ENCODE measurements at regions not wholly inside any gene's neighbourhood (a gene's known extent, or its start where the extent isn't known, plus 50 kb on each side); places are given as distances from the start of the nearest gene placed in this dataset.

DNA sequence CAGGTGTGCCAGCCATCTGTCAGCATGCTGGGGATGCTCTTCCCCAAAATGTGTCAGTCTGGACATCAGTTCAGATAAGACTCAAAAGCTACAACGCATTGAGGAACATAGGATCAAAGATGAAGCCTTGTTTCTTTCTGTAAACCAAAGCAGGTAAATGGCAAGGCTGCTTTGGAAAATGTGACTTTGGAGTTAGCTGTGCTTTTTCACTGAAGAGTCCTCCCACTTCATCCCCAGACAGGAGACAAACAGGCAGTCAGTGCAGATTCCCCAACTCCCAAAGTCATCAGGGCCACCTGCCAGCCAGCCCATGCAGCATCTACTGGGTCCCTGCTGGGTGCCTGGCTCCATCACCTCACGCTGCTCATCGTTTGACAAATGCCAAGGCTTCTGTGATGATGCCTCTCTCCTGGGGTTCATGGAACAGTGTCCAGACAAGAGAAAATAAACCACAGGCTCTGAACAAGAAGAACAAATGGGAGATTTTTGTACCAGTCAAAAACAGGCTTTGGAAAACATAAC, 205.0 kb upstream of the BTBD3 start:
- DNase-seq: no peak

DNA sequence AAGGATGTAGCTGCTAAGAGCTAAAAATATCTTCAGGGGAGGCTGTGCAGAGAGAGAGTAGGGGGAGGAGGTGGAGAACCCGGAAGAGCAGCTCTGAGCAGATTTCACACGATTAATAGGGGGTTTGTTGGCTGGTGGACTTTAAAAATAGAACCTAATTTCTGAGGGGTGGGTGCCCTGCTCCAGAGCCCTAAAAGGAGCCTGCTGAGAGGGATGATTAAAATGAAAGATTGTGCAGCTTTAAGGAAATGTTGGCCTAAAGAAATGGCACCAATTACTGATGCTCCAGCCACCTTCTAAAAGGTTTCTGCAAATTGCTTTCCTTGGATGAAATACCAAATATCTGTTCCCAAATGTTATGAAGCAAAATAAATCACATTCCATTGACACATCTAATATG, 202.8 kb upstream of the BTBD3 start:
- DNase-seq: no peak

DNA sequence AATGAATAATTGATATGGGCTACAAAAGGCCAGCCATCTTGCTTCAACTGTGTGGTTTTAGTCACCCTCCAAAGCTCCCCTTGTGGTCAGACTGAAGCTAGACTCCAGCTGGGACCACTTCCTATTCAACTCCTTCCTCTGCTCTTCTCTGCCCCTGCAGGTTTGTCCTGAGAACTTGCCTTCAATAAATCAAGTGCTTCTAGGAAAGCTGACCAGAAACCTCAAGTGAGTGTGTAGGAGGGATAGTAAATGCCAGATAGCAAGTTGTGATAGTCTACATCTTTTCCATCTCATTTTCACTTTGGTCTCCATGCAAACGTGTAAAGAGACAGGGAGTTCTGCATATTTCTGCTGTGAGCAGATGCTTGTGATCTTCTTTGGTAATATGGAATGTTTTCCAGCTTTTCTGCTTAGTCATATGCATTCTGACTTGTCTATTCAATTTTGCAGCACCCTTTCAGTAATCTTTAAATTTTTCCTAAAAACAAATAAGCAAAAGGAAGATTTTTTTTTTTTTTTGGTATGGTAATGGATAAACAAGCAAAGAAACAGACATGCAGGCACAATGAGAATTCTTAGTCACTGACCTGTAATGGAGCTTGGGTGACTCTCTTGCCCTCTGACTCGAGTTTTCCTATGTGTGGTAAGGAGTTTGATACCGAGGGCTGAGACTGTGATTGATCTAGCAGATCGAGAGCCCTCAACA, 201.3 kb upstream of the BTBD3 start:
- peak; percentile 83 for DNase-seq

DNA sequence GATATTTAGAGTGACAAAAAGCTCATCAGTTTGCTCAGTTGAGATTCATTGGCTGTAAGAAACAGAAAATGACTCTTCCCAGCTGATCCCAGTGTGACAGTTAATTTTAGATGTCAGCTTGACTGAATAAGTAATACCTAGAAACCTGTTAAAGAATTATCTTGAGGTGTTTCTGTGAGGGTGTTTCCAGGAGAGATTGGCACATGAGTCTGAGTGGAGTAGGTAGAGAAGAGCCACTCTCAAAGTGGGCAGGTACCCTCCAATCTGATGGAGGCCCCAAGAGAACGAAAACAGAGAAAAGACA, 200.8 kb upstream of the BTBD3 start:
- no peak for DNase-seq

DNA sequence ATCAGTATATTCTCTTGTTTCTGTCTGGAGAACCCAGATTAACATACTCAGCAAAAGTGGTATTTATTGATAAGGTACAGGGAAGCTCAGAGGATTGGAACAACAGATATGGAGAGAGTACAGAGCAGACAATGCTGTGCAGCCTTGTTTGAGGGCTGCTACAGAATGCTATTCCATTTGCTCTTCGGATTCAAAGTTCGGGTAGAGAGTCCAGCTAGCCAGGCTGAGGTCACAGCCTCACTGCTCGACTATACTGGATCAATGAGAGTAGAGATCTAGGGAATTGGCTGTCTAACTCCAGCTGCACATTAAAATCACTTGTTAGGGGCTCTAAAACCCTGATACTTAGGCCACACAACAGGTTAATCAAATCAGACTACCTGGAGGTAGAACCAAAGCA, 200.1 kb upstream of the BTBD3 start:
- no peak for DNase-seq

DNA sequence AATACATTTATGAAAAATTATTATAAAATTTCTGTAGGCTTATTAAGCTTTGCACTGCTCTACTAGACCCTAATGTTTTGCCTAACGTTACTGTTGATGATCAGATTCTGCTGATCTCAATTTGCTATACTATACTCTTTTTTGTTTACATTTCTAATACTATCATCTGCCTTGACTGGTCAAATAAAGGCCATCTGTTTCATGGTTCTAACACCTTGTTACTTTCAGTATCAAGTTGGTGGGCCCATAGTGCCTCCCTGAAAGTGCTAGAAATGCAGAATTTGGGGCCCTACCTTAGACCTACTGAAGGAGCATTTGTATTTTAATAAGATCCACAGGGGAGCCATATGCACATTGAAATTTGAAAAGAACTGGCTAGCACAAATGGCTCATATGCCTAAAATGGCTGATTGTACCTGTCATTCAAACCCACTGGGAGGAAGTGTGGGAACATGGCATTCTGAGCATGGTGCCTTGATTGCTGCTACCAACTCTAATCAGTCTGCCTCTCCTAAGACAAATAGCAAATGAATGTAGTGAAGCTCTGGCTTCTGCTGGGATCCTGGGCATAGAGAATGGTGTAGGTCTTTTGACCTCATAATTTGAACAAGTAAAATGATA, 199.1 kb upstream of the BTBD3 start:
- DNase-seq: no peak

DNA sequence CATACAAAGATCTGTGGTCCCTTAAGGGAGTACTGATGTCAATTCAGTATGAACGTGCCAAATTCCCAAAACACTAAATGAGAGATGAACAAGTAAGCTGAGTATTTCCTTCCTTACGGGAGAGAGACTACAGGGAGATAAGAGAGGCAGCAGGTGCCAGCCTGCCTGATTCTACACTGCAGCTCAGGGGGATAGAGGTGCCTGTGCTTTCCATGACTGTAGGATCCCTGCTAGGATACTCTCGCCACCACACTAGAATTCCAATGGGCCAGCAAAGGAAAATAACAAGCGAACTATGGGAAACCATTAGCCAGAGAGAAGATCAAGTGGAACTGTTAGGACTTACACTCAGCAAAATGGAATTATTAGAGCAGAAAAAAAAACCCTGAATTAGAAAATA, 198.5 kb upstream of the BTBD3 start:
- no peak for DNase-seq

DNA sequence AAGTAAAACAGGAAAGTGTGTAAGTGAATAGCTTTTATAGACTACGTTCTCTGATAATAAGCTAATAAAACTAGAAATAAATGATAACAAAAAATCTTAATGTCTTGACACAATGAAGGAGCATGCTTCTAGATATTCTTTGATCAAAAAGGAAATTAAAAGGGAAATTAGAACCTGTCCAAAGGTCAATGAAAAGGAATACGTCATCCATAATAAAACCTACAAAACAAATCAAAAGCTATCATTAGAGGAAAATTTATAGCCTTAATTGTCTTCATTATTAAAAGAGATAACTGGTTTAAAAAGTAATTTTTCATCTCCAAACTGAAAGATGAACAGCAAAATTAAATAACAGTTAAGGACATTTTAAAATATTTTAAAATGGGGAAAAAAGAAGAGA, 196.3 kb upstream of the BTBD3 start:
- DNase-seq: no peak

DNA sequence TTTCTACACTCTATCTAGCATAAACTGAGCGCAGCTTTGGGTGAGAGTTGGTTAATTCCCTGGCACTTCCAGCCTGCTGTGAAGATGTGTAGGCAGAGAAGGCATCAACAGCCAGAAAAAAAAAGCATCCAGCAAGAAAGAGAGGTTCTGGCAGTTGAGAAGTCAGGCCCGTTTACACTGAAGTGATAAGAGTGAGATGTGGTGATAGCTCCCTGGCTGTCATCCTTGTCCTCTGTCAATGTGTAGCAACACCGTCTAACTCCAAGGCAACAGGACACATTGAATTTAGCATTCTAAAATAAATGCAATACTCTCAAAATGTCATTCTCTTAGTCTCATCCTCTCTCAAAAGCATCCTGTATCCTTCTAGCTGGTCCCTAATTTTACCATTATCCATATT, 193.6 kb upstream of the BTBD3 start:
- no peak for DNase-seq

DNA sequence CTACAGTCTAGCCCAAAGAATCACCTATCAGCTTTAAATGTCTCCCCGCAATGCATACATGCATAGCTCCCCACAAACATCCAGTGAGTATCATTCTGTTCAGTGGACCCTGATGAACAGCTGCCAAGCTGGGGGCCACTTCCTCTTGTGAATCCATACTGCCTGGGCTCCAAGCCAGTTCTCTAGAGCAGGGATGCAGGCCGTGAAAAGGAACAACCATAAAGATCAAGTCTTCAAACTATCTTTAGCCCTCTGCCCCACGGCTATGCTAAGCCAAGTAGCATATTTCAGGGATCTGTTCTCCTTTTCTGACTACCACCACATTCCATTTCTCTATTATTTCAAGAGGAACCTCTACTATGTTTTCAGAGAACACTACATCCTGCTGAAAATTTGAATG, 191.7 kb upstream of the BTBD3 start:
- no peak for DNase-seq

DNA sequence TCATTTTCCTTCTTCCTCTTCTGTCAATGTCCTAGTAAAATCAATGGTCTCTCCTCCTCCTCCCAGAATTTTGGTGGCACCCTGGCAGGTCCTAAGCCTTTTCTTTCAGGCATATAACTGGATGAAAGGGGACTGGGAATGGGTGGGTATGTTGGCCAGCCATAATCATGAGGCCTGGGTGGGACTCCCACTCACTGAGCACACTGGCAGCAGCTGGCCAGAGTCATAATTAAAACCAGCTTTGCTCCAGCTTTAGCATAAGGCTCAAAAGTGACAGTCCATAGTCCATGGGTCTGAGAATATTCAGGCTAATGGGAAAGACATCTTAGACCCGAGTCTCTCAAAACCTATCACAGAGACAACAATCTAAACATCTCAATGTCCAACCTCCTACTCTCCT, 190.0 kb upstream of the BTBD3 start:
- DNase-seq: no peak

DNA sequence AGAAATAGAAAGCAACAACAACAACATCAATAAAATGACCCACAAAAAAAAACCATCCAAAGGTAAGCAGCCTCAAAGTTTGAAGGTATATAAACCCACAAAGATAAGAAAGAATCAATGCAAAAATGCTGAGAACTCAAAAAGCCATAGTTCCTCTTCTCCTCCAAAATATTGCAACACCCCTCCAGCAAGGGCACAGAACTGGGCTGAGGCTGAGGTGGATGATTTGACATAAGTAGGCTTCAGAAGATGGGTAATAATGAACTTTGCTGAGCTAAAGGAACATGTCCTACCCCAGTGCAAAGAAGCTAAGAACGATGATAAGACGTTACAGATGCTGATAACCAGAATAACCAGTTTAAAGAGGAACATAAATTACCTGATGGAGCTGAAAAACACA, 188.8 kb upstream of the BTBD3 start:
- DNase-seq: no peak

DNA sequence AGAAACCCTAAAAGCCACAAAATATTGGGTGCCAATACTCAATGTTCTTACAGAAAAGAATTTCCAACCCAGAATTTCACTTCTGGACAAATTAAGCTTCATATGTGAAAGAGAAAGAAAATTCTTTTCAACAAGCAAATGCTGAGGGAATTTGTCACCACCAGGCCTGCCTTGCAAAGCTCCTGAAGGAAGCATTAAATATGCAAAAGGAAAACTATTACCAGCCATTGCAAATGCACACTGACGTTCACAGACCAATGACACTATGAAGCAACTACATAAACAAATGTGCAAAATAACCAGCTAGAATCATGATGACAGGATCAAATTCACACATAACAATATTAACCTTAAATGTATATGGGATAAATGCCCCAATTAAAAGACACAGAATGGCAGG, 187.9 kb upstream of the BTBD3 start:
- DNase-seq: no peak

DNA sequence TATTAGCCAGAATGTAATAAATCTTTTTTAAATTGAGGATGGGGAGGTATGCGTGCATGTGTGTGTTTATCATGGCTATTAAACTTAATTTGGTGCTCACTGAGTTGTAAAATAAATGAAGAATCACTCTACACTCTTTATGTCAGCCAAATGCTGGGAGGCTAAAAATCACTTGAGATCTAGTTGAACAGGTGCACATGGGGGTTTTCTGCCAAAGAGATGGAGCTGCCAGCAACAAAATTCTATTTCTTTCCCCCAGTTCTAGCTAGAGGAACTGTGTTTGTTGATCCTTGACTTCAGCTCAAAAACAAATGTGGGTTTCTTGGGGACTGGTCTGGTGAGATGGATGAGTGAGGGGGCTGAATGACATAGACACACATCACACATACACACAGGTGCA, 183.3 kb upstream of the BTBD3 start:
- DNase-seq: no peak

DNA sequence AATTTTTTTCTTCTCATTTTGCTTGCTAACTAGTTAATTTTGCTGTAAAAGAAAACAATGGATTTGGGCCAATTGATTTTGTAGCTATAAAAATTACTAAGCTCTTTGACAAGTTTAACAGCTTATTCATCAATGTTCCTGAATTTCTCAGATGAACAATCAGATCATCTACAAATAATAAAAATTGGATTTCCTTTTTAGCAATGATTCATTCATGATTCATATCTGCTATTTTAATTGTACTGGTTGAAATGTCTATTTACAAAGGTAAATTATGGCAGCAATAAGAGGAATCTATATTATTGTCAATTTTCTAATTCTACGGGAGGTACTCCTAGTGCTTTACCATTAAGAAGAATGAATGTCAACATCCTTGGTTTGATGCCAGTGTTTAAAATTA, 178.8 kb upstream of the BTBD3 start:
- DNase-seq: no peak

DNA sequence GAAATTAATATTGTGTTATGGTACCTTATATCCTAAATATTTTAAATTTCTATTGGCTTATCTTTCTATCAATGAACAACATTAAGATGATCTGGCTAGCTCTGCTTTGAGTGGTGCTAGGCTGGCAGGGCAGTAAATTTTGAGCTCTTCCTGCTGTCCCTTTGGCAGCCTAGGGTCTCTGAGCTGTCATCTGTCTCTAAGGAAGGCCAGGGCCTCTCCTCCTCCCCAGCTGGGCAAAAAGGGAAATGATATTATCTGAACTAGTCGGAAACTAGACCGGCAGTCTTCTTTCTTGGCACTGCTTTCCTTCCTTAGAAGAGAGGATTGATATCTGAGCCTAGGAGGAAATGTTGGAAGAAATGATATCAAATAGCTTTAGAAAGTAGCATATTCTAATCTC, 176.7 kb upstream of the BTBD3 start:
- no peak for DNase-seq

DNA sequence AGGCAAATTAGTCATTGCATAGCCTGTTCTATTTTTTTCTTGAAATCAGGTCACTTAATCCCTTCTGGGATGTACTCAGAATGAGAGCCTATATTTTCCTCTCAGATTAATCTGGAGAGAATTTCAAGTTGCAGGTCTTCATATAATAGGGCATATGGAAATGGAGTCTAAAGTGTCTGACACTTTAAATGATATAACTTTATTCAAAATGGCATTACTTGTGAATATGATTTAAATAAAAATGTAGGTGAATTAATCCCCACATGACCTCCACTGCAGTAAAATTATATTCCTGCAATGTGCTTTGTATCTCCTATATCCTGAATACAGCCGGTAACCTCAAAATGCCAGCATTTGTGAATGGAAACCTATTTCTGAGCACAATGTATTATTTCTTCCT, 172.5 kb upstream of the BTBD3 start:
- DNase-seq: no peak

DNA sequence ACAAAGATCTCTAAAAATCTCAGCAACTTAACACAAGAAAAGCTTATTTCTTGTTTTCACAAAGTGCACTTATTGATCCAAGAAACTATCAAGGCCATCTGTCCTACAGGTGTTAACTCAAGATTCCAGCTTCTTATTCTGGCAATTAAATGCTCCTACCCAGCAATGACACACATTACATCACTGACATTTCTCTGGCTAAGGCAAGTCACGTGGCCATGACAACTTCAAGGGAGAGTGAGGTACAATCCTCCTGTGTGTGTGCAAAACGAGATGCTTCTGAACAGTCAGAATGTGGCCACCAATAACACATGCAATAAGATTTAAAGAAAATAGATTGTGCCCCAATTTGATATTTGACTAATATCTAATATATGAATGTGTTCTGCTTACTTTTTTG, 169.3 kb upstream of the BTBD3 start:
- no peak for DNase-seq

DNA sequence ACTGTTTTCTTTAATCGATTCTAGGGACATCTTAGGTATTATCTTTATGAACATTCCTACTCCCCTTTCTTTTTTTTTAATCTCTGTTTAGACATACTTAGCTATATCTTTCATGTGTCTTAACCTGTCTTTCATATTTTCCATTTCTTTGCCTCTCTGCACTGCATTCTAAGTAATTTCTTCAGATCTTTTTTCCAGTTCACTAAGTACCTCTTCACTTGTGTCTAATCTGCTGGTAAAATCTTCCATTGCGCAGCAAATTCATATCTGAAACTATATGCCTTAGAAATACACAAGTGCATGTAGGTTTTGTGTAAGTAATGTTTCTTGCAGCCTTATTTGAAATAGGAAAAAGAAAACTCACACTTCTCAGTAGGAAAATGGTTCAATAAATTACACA, 165.4 kb upstream of the BTBD3 start:
- no peak for DNase-seq

DNA sequence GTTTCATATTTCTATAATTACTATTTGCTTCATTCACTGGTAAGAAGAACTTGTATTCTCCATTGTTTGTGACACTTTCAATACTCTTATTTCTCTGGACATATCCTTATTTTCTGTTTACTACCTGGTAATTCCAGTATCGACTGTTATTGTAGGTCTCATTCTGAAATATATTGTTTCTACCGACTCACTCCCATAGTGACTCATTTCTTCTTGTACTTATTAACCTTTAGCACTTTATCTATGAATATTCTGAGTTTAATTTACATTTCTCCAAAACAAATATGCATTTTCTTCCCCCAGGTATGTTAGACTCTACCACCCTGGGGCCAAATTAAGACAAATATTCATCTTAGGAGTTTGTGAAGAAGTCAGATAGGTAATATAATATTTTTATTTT, 164.5 kb upstream of the BTBD3 start:
- no peak for DNase-seq

DNA sequence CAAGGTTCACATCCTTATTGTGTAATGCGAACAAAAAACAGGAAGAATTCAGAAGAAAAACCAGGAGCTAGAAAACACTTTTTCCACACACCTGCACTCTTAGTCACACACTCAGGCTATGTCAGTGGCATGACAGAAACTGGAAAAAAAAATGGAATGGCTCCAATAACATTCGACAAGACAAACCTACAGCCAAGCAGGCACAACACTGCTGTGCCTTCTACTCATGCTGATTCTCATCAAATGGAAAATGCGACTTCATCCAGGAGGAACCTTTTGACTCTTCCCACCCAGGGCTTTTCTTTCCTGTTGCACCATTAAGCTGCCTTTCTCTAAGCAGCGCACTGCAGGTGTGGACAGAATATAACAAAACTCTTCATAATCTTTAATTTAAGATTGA, 163.2 kb upstream of the BTBD3 start:
- DNase-seq: no peak

DNA sequence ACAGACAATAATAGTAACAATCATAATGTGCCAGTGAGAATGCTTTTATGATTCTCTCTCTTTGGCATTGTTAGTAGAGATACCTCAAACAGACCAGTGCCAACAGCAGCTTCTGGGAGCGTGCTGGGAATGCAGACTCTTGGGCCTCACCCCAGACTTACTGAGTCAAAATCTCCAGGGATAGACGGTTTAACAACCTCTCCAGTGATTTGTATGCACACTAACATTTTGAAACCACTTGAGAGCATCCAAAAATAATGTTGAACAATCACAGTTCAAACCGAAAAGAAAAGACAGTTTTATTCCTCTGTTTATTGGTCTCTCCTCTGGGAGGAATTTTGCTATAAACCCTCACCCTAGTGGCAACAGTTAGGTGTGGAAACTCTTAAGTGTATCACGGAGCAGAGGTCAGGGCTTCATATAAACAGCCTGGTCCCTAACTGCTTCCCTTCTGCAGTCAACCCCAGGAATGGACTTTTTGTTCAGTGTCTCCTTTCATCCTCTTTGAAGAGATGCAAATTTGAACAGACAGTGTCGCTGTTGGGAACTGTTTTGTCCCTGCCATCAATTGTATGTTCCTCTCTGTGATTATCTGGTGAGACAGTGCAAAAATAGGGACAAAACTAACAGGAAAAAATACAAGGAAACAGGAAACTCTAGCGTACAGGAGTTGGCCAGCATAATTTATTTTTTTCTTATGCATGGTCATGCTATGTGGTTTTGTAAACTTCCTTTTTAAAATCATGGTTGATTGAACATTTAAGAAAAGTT, 162.4 kb upstream of the BTBD3 start:
- no peak for DNase-seq

DNA sequence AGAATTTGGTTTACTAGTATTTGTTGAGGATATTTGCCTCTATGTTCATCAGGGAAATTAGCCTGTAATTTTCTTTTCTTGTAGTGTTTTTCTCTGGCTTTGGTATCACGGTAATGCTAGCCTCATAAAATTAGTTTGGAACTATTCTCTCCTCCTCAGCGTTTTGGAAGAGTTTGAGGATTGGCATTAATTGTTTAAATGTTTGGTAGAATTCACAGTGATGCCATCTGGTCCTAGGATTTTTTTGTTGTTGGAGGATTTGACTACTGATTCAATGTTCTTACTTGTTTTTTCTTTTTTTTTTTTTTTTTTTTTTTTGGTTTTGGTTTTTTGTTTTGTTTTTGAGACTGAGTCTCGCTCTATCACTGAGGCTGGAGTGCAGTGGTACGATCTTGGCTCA, 156.2 kb upstream of the BTBD3 start:
- DNase-seq: no peak

DNA sequence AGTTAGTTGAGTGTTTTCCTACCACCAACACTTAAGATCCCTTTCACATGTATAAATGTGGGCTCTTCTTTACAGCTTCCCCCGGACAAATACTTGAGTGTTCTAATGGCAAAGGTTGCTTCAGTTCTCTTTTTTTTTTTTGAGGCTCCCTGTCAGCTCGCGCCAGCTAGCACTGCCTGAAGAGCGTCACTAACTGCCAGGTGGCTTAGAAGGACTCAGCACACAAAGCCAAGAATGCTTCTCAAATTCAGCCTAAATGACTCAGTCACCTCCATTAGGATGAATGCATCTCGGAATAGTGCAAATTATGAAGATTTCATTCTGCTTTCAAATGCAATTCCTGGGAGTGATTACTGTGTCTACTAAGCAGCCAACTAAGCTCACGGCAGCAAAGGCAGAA, 150.7 kb upstream of the BTBD3 start:
- DNase-seq: no peak

DNA sequence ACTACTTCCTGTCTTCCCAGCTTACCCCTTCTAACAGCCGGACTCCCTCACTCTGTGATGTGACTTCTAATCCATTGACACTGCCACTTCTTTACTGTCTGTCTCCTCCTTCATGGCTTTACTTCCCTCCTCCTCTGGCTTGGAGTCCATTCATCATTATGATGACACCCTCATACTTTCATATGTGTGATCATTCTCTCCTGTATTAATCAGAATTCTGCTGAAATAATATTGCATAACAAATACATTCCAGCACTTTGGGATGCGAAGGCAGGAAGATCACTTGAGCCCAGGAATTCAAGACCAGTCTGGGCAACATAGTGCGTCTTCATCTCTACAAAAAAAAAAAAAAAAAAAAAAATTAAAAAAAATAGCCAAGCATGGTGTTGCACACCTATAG, 147.9 kb upstream of the BTBD3 start:
- no peak for DNase-seq
